ENCODE measurements at regions not wholly inside any gene's neighbourhood (a gene's known extent, or its start where the extent isn't known, plus 50 kb on each side); places are given as distances from the start of the nearest gene placed in this dataset.

DNA sequence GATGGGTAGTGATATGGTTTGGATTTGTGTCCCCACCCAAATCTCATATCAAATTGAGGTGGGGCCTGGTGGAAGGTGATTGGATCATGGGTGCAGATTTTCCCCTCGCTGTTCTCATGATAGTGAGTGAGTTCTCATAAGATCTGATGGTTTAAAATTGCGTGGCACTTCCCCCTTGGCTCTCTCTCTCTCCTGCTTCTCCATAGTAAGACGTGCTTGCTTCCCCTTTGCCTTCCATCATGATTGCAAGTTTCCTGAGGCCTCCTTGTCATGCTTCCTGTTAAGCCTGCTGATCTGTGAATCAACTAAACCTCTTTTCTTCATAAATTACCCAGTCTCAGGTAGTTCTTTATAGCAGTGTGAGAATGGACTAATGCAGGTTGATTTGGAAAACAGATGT lies 223.2 kb upstream of the APCDD1 start (continued):
- TF ChIP-seq, protein P1, sequence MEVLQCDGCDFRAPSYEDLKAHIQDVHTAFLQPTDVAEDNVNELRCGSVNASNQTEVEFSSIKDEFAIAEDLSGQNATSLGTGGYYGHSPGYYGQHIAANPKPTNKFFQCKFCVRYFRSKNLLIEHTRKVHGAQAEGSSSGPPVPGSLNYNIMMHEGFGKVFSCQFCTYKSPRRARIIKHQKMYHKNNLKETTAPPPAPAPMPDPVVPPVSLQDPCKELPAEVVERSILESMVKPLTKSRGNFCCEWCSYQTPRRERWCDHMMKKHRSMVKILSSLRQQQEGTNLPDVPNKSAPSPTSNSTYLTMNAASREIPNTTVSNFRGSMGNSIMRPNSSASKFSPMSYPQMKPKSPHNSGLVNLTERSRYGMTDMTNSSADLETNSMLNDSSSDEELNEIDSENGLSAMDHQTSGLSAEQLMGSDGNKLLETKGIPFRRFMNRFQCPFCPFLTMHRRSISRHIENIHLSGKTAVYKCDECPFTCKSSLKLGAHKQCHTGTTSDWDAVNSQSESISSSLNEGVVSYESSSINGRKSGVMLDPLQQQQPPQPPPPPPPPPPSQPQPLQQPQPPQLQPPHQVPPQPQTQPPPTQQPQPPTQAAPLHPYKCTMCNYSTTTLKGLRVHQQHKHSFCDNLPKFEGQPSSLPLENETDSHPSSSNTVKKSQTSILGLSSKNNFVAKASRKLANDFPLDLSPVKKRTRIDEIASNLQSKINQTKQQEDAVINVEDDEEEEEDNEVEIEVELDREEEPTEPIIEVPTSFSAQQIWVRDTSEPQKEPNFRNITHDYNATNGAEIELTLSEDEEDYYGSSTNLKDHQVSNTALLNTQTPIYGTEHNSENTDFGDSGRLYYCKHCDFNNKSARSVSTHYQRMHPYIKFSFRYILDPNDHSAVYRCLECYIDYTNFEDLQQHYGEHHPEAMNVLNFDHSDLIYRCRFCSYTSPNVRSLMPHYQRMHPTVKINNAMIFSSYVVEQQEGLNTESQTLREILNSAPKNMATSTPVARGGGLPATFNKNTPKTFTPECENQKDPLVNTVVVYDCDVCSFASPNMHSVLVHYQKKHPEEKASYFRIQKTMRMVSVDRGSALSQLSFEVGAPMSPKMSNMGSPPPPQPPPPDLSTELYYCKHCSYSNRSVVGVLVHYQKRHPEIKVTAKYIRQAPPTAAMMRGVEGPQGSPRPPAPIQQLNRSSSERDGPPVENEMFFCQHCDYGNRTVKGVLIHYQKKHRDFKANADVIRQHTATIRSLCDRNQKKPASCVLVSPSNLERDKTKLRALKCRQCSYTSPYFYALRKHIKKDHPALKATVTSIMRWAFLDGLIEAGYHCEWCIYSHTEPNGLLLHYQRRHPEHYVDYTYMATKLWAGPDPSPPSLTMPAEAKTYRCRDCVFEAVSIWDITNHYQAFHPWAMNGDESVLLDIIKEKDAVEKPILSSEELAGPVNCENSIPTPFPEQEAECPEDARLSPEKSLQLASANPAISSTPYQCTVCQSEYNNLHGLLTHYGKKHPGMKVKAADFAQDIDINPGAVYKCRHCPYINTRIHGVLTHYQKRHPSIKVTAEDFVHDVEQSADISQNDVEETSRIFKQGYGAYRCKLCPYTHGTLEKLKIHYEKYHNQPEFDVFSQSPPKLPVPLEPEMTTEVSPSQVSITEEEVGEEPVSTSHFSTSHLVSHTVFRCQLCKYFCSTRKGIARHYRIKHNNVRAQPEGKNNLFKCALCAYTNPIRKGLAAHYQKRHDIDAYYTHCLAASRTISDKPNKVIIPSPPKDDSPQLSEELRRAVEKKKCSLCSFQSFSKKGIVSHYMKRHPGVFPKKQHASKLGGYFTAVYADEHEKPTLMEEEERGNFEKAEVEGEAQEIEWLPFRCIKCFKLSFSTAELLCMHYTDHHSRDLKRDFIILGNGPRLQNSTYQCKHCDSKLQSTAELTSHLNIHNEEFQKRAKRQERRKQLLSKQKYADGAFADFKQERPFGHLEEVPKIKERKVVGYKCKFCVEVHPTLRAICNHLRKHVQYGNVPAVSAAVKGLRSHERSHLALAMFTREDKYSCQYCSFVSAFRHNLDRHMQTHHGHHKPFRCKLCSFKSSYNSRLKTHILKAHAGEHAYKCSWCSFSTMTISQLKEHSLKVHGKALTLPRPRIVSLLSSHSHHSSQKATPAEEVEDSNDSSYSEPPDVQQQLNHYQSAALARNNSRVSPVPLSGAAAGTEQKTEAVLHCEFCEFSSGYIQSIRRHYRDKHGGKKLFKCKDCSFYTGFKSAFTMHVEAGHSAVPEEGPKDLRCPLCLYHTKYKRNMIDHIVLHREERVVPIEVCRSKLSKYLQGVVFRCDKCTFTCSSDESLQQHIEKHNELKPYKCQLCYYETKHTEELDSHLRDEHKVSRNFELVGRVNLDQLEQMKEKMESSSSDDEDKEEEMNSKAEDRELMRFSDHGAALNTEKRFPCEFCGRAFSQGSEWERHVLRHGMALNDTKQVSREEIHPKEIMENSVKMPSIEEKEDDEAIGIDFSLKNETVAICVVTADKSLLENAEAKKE (CRISPR knock-in tag; IDR thresholded peaks at IDR 0.05) = no peak
- TF ChIP-seq, protein P2, sequence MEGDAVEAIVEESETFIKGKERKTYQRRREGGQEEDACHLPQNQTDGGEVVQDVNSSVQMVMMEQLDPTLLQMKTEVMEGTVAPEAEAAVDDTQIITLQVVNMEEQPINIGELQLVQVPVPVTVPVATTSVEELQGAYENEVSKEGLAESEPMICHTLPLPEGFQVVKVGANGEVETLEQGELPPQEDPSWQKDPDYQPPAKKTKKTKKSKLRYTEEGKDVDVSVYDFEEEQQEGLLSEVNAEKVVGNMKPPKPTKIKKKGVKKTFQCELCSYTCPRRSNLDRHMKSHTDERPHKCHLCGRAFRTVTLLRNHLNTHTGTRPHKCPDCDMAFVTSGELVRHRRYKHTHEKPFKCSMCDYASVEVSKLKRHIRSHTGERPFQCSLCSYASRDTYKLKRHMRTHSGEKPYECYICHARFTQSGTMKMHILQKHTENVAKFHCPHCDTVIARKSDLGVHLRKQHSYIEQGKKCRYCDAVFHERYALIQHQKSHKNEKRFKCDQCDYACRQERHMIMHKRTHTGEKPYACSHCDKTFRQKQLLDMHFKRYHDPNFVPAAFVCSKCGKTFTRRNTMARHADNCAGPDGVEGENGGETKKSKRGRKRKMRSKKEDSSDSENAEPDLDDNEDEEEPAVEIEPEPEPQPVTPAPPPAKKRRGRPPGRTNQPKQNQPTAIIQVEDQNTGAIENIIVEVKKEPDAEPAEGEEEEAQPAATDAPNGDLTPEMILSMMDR (conservative IDR thresholded peaks at IDR 0.05; ENCODE audit: low read depth in 2 of 2) = no peak
- TF ChIP-seq POLR2AphosphoS5 (IDR thresholded peaks at IDR 0.05; ENCODE audit: low read depth) (no peak), ZNF114 (CRISPR knock-in tag; IDR thresholded peaks at IDR 0.05) (no peak), JUNB (IDR thresholded peaks at IDR 0.05; ENCODE audit: unreplicated experiment) (no peak), CREB1 (CRISPR knock-in tag; IDR thresholded peaks at IDR 0.05; ENCODE audit: low read depth) (no peak), EZH2phosphoT487 (IDR thresholded peaks at IDR 0.05; ENCODE audit: unreplicated experiment) (no peak), EZH2 (IDR thresholded peaks at IDR 0.05; ENCODE audit: low read depth, unreplicated experiment) (no peak), NANOG (IDR thresholded peaks at IDR 0.05; ENCODE audit: borderline replicate concordance) (no peak), ZNF331 (CRISPR knock-in tag; IDR thresholded peaks at IDR 0.05; ENCODE audit: low read depth) (no peak)
- TF ChIP-seq, protein P3, sequence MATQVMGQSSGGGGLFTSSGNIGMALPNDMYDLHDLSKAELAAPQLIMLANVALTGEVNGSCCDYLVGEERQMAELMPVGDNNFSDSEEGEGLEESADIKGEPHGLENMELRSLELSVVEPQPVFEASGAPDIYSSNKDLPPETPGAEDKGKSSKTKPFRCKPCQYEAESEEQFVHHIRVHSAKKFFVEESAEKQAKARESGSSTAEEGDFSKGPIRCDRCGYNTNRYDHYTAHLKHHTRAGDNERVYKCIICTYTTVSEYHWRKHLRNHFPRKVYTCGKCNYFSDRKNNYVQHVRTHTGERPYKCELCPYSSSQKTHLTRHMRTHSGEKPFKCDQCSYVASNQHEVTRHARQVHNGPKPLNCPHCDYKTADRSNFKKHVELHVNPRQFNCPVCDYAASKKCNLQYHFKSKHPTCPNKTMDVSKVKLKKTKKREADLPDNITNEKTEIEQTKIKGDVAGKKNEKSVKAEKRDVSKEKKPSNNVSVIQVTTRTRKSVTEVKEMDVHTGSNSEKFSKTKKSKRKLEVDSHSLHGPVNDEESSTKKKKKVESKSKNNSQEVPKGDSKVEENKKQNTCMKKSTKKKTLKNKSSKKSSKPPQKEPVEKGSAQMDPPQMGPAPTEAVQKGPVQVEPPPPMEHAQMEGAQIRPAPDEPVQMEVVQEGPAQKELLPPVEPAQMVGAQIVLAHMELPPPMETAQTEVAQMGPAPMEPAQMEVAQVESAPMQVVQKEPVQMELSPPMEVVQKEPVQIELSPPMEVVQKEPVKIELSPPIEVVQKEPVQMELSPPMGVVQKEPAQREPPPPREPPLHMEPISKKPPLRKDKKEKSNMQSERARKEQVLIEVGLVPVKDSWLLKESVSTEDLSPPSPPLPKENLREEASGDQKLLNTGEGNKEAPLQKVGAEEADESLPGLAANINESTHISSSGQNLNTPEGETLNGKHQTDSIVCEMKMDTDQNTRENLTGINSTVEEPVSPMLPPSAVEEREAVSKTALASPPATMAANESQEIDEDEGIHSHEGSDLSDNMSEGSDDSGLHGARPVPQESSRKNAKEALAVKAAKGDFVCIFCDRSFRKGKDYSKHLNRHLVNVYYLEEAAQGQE (IDR thresholded peaks at IDR 0.05; ENCODE audit: unreplicated experiment) = no peak
